PC-3 (cell line): ENCODE measurements at regions not wholly inside any gene's neighbourhood (a gene's known extent, or its start where the extent isn't known, plus 50 kb on each side); places are given as distances from the start of the nearest gene placed in this dataset.

Source experiments
- EZH2 ChIP-seq: fragments of 300-600 bp; sonication (generic); IDR thresholded peaks from one replicate; pipeline ENCODE4 v1.6.1; 2017; ENCODE audit warnings: antibody characterized with exemption, mild to moderate bottlenecking, low read length; ENCODE audit not compliant: unreplicated experiment
- EZH2phosphoT487 ChIP-seq: fragments of 300-600 bp; sonication (generic); IDR thresholded peaks from 2 replicates; pipeline ENCODE4 v1.6.1; 2018; ENCODE audit warnings: mild to moderate bottlenecking, antibody characterized with exemption, low read length, borderline replicate concordance
- TF ChIP-seq, protein P1 (sequence below): fragments of 300-600 bp; sonication (generic); conservative IDR thresholded peaks from 2 replicates; pipeline ENCODE4 v1.5.1; 2017; ENCODE audit warnings: antibody characterized with exemption, low read depth, mild to moderate bottlenecking, low read length

DNA sequence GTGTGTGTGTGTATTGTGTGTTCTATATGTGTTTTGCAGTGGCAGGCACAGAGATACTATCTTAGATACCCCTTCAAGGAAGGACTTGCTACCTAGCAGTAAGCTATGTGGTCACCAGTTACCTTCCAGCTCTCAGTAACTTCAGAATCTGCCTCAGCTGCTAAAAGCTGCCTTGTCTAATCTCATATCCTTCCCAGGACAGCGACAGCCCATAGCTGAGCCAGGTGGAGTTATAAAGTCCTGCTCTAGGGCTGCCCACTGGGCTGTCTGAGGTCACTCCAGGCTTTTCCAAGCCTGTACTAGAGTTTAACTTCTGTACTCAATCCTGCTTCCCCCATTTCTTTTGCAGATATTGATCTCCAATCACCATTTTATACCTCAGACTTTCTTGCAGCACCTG lies 942.6 kb downstream of the GALC start:
- TF ChIP-seq, protein P1, sequence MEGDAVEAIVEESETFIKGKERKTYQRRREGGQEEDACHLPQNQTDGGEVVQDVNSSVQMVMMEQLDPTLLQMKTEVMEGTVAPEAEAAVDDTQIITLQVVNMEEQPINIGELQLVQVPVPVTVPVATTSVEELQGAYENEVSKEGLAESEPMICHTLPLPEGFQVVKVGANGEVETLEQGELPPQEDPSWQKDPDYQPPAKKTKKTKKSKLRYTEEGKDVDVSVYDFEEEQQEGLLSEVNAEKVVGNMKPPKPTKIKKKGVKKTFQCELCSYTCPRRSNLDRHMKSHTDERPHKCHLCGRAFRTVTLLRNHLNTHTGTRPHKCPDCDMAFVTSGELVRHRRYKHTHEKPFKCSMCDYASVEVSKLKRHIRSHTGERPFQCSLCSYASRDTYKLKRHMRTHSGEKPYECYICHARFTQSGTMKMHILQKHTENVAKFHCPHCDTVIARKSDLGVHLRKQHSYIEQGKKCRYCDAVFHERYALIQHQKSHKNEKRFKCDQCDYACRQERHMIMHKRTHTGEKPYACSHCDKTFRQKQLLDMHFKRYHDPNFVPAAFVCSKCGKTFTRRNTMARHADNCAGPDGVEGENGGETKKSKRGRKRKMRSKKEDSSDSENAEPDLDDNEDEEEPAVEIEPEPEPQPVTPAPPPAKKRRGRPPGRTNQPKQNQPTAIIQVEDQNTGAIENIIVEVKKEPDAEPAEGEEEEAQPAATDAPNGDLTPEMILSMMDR, result no peak
- TF ChIP-seq EZH2 (no peak), EZH2phosphoT487 (no peak)
